Astrocyte of the spinal cord (primary cell): ENCODE measurements at regions not wholly inside any gene's neighbourhood (a gene's known extent, or its start where the extent isn't known, plus 50 kb on each side); places are given as distances from the start of the nearest gene placed in this dataset.

Experiments
- DNase-seq: peaks from one replicate; pipeline ENCODE4 v3.0.0; 2011; ENCODE audit warnings: low read depth, low spot score
- H3K4me3 ChIP-seq: 2 replicates; pipeline ENCODE4 v1.5.1; 2011; ENCODE audit warnings: low read depth, mild to moderate bottlenecking, low read length, moderate library complexity
- in situ Hi-C: cut with HindIII; loops from 2 replicates; pipeline ENCODE4 v1.10.0; 2017; ENCODE audit warnings: low sequenced_read_pairs
- TF ChIP-seq, protein P1 (sequence below): IDR thresholded peaks from 2 replicates; pipeline ENCODE4 v1.5.1; 2012; ENCODE audit warnings: low read depth, mild to moderate bottlenecking, low read length, inconsistent platforms

- TF ChIP-seq, protein P1, sequence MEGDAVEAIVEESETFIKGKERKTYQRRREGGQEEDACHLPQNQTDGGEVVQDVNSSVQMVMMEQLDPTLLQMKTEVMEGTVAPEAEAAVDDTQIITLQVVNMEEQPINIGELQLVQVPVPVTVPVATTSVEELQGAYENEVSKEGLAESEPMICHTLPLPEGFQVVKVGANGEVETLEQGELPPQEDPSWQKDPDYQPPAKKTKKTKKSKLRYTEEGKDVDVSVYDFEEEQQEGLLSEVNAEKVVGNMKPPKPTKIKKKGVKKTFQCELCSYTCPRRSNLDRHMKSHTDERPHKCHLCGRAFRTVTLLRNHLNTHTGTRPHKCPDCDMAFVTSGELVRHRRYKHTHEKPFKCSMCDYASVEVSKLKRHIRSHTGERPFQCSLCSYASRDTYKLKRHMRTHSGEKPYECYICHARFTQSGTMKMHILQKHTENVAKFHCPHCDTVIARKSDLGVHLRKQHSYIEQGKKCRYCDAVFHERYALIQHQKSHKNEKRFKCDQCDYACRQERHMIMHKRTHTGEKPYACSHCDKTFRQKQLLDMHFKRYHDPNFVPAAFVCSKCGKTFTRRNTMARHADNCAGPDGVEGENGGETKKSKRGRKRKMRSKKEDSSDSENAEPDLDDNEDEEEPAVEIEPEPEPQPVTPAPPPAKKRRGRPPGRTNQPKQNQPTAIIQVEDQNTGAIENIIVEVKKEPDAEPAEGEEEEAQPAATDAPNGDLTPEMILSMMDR = no peak
- in situ Hi-C loops = no loop called here
- H3K4me3 ChIP-seq = no peak overlapping the region
- no peak for DNase-seq
Measured at GRCh38 chr6:156575361-156575760, 201.8 kb upstream of the ARID1B start.

GRCh38 chr6:156564807-156565149 lies 212.4 kb upstream of the ARID1B start:
- in situ Hi-C loops = no loop called here
- DNase-seq = no peak
- TF ChIP-seq, protein P1 = no peak
- no peak overlapping the region for H3K4me3 ChIP-seq

GRCh38 chr6:156564127-156564806 lies 212.9 kb upstream of the ARID1B start:
- H3K4me3 ChIP-seq = no peak overlapping the region
- in situ Hi-C loops = no loop called here
- TF ChIP-seq, protein P1 = peak; percentile 98
- peak; percentile 65 for DNase-seq

DNA sequence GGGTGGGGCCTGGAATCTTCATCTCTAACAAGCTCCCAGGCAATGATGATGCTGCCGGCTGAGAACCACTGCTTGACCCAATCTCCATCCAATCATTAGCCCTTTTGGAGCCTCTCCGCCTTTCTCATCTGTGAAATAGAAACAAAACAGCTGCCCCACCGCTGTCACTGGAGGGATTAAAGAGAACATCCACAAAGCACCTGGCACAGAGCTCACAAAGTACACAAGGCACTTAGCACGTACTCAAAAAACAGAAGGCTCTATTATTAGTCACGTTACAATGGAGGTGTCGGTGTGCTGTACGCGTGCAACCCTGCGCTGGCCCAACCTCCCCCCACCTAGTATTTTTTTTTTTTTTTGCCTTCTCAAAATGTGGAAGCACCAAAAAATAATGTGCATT lies 213.5 kb upstream of the ARID1B start:
- no peak overlapping the region for H3K4me3 ChIP-seq

DNA sequence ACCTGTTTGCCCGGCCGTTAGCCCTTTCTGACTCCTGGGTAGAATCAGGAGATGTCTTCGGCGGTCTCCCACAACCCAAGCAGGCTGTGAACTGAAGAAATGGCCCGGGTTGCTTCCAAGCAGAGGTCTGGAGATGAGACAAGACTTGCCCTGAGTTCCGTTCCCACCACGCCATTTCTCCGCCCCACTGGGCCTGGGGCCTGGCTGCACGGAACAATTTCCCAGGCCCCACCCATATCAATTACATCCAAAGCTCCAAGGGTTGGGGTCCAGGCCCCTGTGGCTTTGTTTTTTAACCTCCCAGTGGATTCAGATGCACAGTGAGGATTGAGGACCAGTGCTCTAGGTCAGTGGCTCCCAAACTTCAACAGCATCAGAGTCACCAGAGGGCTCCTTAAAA lies 214.5 kb upstream of the ARID1B start:
- TF ChIP-seq, protein P1 = no peak
- in situ Hi-C loops = no loop called here
- DNase-seq = no peak
- H3K4me3 ChIP-seq = no peak overlapping the region

More for the DNA sequence above, 213.5 kb upstream of the ARID1B start:
- in situ Hi-C loops = no loop called here
- TF ChIP-seq, protein P1 = no peak
- no peak for DNase-seq

DNA sequence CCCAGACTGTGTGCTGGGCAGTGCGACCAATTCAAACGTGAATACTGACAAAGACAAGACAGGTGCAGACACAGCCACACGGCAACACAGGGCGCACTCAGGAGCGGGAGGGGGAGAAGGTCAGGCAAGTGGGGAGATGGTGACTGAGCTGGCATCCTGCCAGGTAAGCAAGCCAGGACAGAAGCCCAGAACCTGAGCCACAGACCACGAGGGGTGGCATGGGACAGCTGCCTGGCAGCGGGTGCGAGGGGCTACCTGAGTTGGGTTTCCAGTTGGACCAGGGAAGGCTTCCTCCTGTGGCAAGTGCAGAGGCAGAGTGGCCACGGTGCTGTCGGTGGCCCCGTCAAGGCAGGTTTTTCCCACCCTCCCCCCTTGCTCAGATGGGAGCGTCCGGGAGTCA lies 215.2 kb upstream of the ARID1B start:
- no peak overlapping the region for H3K4me3 ChIP-seq
- in situ Hi-C loops = no loop called here
- DNase-seq = no peak
- TF ChIP-seq, protein P1 = no peak
